NCI-H524 treated with DMSO at 0.1 percent for 48 hours (cell line): ENCODE measurements at regions not wholly inside any gene's neighbourhood (a gene's known extent, or its start where the extent isn't known, plus 50 kb on each side); places are given as distances from the start of the nearest gene placed in this dataset.

ENCODE experiments used
- DNase-seq: peaks from one replicate; lab custom pipeline; 2025; lab: John Stamatoyannopoulos, UW

DNA sequence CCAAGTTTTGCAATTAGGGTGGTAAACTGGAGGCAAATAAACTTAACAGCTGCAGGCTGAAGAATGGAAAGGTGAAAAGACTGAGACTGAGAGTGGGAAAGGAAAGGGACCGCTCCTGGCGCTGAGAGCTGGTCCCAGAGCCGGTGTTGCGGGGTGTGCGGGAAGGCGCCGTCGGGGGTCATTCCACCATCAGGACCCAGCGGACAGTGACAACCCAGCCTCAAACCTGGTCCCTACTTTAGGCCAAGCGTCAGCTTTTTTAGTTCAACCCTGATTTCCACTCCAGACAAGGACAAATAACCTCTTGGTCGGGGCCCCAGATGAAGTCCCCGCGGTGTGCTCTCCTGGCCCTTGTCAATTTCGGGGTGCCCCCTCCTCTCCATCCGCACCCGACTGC lies 145.8 kb upstream of the ETS2 start:
- DNase-seq = no peak

DNA sequence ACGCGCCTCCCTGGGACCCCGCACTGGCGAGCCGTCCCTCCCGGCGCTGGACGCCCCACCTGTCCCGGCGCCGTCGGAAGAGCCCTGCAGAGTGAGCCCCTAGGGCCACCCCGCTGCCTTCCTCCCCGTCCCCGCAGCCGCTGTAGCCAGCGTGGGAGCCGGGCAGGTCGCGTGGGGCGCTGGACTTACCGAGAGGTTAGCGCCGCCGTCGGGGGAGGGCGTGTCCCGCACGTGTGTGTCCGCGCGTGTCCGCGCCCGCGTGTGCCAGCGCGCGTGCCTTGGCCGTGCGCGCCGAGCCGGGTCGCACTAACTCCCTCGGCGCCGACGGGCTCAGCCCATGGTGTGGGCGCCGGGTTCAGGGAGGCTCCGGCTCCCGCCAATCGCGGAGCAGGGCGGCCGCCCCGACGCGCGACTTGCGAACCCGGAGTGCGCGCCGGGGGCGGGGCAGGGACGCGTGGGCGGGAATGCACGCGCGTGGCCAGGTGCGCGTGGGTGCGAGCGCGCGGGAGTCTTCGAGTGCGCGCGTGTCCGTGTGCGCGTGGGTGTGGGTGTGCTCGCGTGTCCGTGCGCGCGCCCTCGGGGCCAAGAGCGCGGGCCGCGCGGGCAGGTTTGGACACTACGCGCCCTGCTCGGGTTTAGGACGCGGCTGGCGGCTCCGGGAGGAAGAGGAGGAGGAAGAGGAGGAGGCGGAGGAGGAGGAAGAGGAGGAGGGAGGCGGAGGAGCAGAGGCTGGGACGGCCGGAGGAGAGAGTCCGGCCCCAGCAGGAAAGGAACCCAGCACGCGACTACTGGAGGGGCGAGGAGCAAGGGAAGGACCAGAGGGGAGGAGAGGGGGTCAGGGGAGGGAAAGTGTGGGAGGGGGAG lies 145.2 kb upstream of the ETS2 start:
- DNase-seq = no peak

DNA sequence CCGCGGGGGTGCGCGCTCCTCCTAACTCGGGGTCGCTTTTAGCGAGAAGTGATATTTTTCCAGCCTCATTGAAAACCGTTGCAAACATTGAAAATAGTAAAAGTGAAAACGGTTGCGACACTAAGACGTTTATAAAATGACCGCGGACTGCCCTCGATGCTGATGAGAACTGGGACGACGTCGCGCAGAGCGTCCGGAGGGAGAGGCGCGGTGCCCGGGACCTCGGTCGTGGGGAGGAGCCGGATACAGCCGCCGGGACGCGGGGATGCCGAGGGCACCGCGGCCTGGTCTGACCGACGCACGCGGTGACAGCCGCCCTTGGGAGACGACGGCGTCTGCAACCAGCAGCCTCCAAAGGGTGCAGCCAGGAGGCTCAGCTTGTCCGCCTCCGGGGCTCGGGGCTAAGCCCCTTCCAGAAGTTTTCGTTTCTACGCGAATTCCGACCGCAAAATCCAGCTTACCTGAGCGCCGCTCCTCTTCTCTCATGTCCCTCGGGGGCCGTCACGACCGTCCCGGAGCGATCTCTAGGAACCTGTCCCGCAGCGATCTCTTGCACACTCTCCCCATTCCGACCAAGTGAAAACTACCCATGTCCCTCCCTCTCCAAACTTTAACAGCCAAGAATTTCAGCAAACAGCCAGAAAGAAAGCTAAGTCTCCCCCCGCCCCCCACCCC lies 144.4 kb upstream of the ETS2 start:
- no peak for DNase-seq

DNA sequence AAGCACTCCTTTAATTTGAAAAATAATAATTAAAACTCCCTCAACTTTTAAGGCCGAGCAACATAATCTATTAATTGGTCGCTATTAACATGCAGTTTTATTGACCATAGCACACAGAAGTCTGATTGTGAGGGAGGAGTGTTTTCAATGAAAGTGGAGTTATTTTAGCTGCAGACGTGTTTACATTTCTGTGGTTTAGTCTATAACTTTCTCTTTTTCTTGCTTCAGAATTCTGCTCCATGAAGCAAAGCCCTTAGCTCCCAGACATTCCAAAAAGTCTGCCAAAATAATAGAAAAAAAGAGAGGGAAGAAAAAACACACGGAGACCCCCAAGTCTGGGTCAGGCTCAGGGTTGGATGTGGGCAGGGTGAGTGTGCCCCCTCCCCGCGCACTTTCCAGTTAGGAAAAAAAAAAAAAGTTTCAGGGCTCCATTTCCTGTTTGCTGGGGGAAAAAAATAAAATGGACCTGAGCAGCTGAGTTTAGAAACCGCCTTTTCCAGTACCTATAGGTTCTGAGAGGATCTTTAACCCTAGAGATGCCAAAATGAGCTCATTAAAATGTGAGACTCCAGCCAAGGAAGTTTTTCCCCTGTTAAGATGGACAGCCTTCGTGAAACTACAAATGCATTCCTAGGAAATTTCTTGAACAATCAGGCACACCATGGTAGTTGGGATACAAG lies 143.7 kb upstream of the ETS2 start:
- DNase-seq = no peak

DNA sequence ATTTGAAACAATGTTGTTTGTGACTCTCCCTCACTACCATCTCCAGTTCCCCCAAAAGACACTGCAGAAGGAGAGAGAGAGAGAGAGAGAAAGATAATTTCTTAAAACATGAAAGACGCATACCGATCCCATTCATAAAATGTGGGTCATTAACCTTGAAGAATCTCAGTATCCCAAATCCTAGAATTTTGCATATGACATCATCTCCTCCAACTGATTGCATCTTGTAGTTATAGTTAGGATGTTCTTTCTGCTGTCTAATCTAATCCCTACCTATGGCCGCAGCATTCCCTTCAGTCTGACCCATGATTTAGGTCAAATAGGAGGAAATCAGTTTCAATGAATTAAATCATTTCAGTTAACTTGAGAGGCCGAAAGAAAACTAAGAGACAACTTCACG lies 142.4 kb upstream of the ETS2 start:
- no peak for DNase-seq

DNA sequence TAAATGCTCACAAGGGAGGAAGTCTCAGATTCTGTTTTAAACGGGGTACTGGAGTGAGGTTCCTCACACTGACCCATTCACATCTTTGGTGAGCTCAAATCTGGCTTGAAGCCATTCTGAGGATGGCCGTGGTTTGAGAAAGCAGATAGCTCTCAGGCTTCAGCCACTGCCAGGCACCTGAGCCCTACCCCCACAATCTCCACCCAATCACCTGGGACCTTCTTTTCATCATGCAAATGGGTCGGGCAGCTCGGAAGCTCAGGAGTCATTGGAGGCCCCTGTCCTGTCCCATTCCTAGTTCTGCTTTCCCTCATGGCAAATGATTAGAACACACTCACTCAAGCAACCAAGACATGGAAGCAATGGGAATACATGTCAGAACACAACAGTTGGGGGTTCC lies 141.4 kb upstream of the ETS2 start:
- no peak for DNase-seq

DNA sequence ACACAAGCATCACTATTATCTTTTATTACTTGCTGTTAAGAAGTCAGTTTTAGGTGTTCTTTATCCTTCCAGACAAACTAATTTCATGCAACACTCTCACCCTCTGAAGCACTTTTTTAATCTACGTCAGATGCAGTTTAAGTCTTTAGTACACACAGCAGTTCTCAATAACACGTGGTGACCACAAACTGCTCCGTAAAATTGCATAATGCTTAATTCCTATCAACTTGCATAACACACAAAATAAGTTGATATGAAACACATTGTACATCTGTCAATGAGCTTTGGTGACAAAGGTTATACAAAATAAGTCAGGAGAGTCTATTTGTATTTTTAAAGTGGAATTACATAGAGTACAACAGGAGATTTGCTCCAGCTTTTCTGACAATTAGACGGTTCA lies 140.9 kb upstream of the ETS2 start:
- DNase-seq = no peak

DNA sequence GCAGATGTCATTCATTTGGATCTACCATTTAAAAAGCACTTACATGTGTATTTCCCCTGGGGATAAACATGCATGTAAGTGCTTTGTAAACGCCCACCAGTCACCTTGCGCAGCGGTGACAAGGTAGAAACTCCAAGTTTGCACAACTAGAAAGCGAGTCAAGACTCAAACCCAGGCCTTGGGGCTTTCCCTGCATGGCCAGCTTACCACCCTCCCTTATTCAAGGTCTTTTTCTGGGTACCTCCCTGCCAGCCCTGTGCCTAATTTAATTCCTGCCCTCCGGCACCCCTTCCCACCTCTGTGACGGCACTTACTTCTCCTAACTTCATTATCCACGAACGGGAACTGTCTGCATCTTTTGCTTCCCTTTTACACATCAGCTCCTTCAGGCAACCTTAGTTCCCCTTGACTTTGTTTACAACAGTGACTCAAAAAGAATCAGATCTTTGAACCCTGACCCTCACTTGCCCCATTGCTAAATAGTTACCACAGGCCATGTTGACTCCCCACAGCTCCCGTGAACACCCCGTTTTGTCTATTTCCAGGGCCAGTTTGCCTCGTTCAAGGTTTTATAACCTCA lies 138.3 kb upstream of the ETS2 start:
- DNase-seq = no peak

DNA sequence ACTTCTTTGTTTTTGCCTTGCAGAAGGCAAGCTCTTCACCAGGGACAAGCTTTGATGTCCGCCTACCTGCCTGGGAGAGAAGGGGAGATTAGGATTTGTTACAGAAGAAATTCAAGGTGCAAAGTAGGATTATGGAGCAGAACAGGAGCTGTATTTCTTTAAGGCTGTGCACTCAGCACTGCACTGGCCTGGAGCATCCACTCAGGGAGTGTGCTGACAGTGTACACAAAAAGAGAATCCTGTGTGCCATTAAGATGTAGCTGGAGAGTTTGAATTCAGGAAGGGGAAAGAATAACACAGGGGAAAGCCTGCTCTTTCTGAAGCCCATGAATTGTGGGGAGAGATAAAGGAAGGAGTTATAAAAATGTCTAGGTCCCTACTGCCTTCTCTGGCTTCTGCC lies 137.7 kb upstream of the ETS2 start:
- DNase-seq = no peak

DNA sequence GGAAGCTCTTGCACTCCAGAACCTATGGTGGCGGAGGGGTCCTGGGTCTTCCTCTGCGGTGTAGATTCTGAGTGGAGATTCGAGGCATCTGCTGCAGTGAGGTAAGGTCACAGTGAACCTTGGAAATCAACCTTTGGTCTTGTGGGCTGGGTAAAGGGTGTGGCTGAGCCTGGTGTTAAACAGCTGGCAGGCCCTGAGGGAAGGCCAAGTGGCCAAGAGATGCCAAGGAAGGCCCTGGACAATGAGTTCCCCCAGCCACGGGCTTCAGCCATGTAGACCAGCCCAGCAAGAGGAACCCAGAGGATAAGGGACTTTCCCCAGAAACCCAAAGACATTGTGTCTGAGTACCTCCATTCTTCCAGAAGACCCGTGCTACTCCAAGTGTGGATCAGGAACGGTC lies 137.2 kb upstream of the ETS2 start:
- DNase-seq = no peak

DNA sequence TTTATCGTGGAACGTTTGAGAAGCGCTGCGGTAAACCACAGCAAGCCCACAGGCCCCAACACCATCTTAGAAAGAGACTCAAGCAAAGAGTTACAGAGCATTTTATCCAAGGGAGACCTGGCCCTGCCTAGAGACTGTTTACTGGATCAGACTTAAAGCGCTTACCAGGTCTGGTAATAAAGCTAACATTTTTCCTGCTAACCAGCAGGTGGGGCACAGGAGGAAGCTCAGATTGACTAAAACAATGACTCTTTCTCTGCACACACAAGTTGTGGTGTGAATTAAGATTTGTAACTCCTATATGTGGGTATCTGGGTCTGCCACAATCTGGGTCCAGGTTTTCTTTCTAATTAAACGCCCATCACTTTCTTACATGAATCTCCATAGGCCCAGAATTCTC lies 136.5 kb upstream of the ETS2 start:
- DNase-seq = no peak

DNA sequence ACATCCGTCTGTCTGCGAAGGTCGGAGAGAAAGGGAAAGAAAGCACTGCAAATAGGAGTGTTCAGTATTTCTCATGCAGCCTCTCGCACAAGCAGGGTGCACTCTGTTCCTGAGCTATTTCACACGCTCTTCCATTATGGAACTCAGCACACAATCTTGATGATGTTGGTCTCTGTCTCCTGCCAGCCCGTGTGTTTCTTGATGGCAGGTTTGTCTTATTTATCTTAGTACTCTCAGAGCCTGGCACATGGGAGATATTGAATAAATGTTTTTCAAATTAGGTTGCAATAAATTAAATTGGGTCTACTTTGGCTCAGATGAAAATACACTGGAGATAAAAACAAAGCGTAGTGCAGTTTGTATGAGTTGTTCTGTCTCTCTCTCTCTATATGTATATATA lies 134.9 kb upstream of the ETS2 start:
- DNase-seq = no peak

DNA sequence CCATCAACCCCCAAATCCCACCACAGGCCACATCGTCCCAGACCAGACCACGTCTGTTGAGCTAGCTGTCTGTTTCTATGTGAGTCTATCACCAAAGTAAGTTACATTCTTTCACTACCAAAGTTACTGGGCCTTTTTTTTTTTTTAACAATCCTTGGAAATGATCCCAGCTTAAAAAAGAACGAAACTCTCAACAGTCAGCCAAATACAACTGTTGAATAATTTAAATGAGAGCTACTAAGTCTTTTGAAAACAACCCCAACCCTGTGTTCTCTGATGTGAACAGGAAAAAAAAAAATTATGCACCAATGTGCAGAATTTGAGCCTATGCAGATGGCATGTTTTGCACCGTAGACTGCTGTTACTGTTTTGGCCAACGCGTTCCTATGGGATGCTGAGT lies 134.0 kb upstream of the ETS2 start:
- no peak for DNase-seq

DNA sequence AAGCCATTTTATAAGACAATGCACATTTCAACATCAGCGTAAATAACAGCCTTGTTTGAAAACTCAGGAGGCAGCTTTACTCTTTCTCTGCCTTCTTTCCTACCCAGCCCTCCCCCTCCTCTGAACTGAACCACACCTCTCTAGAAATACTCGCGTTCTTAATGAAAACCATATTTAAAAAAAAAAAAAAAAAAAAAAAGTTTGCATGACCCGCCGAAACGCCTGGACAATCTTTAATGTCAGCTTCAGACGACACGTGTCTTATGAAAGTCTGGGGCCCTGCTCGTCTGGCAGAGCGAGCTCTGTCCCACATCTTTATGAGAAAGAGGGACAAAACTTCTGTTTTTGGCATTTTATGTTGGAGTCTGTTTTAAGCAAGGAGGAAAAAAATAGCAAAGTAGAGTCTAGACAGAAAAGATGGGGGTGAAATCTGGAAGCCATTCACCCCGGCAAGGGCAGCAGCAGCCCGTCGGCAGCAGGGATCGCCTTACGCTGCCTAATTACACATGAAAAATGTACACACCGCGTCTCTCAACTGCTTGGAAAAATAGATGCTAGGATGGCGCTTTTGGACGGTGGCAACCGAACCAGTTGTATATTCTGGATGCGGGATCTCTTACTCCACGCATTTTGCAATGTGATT lies 130.4 kb upstream of the ETS2 start:
- DNase-seq = no peak

DNA sequence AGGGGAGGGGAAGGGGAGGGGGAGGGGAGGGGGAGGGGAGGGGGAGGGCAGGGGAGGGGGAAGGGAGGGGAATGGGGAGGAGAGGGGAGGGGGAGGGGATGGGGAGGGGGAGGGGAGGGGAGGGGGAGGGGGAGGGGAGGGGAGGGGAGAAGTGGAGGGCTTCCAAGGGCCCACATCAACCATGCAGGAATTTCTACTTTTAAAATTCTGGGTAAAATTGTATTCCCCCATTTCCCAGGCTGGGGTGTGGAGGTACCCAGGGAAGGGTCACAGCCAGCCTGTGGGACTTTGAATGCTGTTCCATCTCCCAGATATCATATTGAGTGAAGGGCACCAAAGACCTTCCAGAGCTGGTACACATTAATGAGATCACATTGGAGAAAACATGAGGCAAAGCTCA lies 126.9 kb upstream of the ETS2 start:
- DNase-seq = no peak

DNA sequence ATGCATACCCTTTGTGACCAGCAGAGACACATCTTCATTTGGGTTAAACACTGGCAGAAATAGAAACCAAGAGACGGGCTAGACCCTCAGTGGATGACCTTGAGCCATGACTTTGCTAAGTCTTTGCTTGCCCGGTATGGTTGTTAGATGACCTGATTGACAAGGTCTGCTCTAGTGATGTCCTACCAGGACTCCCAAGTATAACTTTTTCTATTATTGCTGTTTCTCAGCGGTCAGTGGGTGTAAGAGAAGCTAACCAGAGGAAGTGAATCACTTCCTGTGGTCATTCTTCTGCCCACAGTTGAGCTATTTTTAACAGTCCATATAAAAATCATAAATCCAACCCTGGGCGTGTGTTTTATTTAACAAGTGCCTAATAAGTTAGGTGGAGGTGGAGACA lies 126.2 kb upstream of the ETS2 start:
- no peak for DNase-seq

DNA sequence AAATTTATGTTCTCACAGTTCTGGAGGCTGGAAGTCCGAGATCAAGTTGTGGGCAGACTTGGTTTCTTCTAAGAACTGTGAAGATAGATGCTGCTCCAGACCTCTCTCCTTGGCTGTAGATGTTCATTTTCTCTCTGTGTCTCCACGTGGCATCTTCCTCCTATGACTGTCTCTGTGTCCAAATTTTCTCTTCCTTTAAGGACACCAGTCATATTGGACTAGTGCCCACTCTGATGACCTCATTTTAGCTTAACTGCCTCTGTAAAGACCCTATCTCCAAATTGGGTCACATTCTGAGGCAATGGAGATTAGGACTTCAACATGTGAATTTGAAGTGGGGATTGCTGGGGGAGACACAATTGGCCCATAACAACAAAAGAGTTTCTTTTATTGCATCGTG lies 125.3 kb upstream of the ETS2 start:
- DNase-seq = no peak

DNA sequence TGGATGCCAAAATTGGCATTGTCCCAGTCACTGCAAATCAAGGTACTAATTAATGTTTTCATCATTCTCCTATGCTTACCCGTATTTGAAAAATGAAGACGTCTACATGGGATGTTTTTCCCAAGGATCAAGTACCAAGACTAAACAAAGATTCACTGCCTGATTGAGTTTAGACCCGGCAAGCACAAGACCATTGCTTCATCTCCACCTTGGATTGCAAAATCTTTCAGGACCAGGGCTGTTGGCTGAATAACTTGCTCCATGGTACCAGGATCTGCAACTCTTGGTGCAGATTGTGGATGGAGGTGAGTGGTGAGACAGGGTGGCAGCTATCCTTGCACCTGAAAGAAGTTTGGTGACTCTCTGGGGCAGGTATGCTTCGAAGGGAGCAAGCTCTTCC lies 122.5 kb upstream of the ETS2 start:
- DNase-seq = no peak

DNA sequence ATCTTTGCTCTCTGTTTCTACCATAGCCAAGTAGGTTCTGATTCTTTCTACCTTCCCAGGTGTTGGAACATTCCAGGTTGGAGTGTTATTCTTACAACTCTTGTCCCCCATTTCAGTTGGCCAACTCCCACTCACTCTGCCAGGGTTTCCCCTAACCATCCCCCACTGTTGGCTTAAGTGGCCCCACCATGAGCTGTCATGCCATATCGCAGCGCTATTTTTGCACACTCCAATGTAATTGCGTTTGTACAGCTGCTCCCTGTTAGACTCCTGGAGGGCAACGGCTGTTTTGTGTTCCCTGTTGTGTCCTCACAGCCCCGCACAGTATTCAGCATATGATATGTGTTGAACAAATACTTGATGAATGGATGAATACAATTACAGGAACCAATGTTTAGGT lies 117.7 kb upstream of the ETS2 start:
- DNase-seq = no peak

DNA sequence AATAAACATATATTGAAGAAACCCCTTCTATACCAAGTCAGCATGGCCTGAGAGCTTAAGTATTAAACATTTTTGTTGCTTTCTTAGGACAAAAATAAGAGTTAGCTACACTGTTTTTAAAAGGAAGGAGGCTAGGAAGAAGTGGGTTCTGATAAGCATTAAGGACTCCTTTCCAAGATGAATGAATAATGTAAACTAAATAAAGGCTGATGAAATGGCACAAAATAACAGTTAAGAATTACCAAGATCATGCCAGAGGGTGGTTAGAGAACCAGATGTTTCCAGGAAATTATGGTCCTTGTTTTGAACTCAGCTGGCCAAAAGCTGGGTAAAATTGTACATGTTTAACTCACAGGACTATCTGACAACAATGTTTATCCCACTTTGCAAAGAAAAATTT lies 114.1 kb upstream of the ETS2 start:
- no peak for DNase-seq

DNA sequence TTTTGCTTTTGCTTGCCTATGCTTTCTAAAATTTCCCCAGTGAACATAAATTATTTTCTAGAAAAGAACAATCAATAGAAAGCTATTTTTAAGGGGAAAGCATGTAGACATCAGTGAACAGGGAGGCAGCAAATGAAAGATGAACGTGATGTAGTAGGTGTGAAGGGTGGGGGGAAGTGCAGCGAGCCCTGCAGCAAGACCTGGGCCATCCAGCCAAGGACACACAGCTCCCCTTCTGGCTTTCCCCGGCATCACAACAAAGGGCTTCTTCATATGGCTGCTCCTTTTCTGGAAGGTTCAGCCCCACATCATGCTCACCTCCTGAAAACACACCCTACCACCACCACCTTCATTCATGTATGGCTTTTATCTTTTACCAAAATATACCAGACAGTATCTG lies 109.2 kb upstream of the ETS2 start:
- DNase-seq = no peak

DNA sequence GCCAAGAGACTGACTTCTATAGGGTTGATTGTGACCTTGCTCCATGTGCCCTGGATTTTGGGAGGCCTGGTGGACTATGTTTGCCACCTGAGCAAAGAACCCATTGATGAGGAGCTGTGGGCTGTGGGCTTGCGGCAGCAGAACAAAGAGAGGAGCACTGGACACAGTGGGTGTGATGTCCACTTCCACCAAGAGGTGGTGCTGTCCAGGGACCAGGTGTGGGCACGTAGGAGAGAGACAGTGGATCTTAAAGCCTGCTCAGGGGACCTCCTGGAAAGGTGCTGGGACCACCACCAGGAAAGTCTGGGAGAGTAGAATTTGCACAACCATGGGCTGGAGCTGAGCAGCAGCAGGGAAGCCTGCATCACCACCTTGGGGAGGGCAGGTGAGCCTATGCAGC lies 106.7 kb upstream of the ETS2 start:
- DNase-seq = no peak
